Heart right ventricle (tissue), 16 donors: ENCODE measurements at regions not wholly inside any gene's neighbourhood (a gene's known extent, or its start where the extent isn't known, plus 50 kb on each side); places are given as distances from the start of the nearest gene placed in this dataset.

Experiments used
- ATAC-seq, 8 donors: fragments of 200-7000 bp; cut with Tn5 transposase; one replicate each; pipeline ENCODE4 v1.9.1; 2020; ENCODE audit warnings: mild to moderate bottlenecking in 8 of 8, moderate library complexity in 8 of 8, moderate number of reproducible peaks in 1 of 8
- DNase-seq, 2 donors: peaks; one replicate each; pipeline ENCODE4 v3.0.0-alpha.2; 2020
- H3K27ac ChIP-seq, 10 donors: fragments of 200-600 bp; sonication (generic) in 2 of 10; one replicate each; pipeline versions ENCODE4 v1.5.0 to v1.8.0; 2020 to 2022; ENCODE audit warnings: mild to moderate bottlenecking in 3 of 10
- H3K27me3 ChIP-seq, 7 donors: fragments of 200-600 bp; one replicate each; pipeline ENCODE4 v1.8.0; 2021 to 2022; ENCODE audit warnings: mild to moderate bottlenecking in 2 of 7
- H3K36me3 ChIP-seq, 9 donors: fragments of 200-600 bp; sonication (generic) in 1 of 9; one replicate each; pipeline versions ENCODE4 v1.5.0 to v1.8.0; 2020 to 2022; ENCODE audit warnings: mild to moderate bottlenecking in 2 of 9
- H3K4me1 ChIP-seq, 9 donors: fragments of 200-600 bp; sonication (generic) in 1 of 9; one replicate each; pipeline versions ENCODE4 v1.5.0 to v1.8.0; 2020 to 2022; ENCODE audit warnings: mild to moderate bottlenecking in 4 of 9
- H3K4me3 ChIP-seq, 10 donors: fragments of 200-600 bp; sonication (generic) in 2 of 10; one replicate each; pipeline versions ENCODE4 v1.5.0 to v1.8.0; 2020 to 2022; ENCODE audit warnings: mild to moderate bottlenecking in 7 of 10, moderate library complexity in 2 of 10
- H3K9me3 ChIP-seq, 11 donors: fragments of 200-600 bp in 10 of 11; sonication (generic) in 2 of 11; one replicate each; pipeline versions ENCODE4 v1.5.0 to v1.8.0; 2013 to 2022; ENCODE audit warnings: mild to moderate bottlenecking in 2 of 11, control low read depth in 1 of 11, moderate library complexity in 1 of 11
- CTCF ChIP-seq, 9 donors: fragments of 200-600 bp; sonication (generic) in 2 of 9; IDR thresholded peaks; one replicate each; pipeline versions ENCODE4 v1.5.0 to v1.8.0; 2021 to 2022; ENCODE audit warnings: antibody characterized with exemption in 9 of 9, mild to moderate bottlenecking in 5 of 9, moderate library complexity in 1 of 9
- WGBS, 2 donors: extraction: QIAGEN DNeasy Blood & Tissue Kit; methylation state at CpG; one replicate each; pipeline ENCODE4 v1.1.7; 2013; ENCODE audit warnings: inconsistent platforms in 1 of 2; 5-methylcytosine and 5-hydroxymethylcytosine counted together
- intact Hi-C, 10 donors: fragments of 100-400 bp; cut with DNase I; formaldehyde crosslinking; loops; one replicate each; pipeline versions ENCODE4 v1.11.1 to v1.14.2; 2022
- donor health status: Arrhythmogenic right ventricular cardiomyopathy.
- donor health status: ischemic (EF 13 %, LVEDD 7.1; RV severe dilation, severe dysfunction).
- donor health status: healthy with polysubstance abuse.
- donor health status: DM: no; HTN: yes; CAD: no.
- donor health status: DM: no; HTN: no; CAD: no.
- donor health status: ischemic (EF 25% LVEDD 6.9; RV normal size, moderate dysfunction).
- donor health status: ischemic (EF 25% LVEDD 5.7; RV mildly dilated, moderate dysfunction).
- donor health status: healthy.
- donor health status: DM: yes; HTN: yes; CAD: no.
- donor health status: Ischemic cardiomyopathy.
- donor health status: ischemic (EF 35%, LVEDD 5.7; RV mildly dilated, moderate dysfunction).
- donor health status: nonischemic (EF 11% LVEDD 7.7; RV severe dilation, severe dysfunction).
- donor health status: DM: yes; HTN: yes; CAD: no.
- donor health status: PGD.
- donor health status: ischemic (EF 29% LVEDD 5.4; RV normal size, mild dysfunction).
- donor health status: nonischemic (EF 23%, LVEDD 6.1; RV moderate dilation, normal function).

GRCh38 chr14:105938055-105938863 is 411.9 kb downstream of the TMEM121 start:
- H3K4me3 ChIP-seq = no peak overlapping the region
- H3K36me3 ChIP-seq = no peaks in the 10 kb centered on the region
- 78 to 85% methylated on average over 17 of the region's 17 CpGs for WGBS, 2 donors
- intact Hi-C loops = no loop called here
- H3K4me1 ChIP-seq = no peaks in the 10 kb centered on the region
- H3K27ac ChIP-seq = no peak overlapping the region
- DNase-seq (no peak), ATAC-seq (no peak)
- H3K27me3 ChIP-seq = peaks cover 0 to 16% (median 5%) of the 10 kb centered on the region in 7 donors
- TF ChIP-seq CTCF (IDR thresholded peaks at IDR 0.05) = no peak
- peaks cover 0 to 70% (median 29%) of the 10 kb centered on the region in 11 donors for H3K9me3 ChIP-seq

GRCh38 chr14:105938959-105939358 is 412.6 kb downstream of the TMEM121 start:
- Histone ChIP-seq H3K4me3 (no peak overlapping the region), H3K36me3 (no peaks in the 10 kb centered on the region), H3K4me1 (no peaks in the 10 kb centered on the region), H3K9me3 (peaks cover 0 to 69% (median 29%) of the 10 kb centered on the region in 11 donors), H3K27ac (no peak overlapping the region), H3K27me3 (peaks cover 0 to 19% (median 4%) of the 10 kb centered on the region in 7 donors)
- DNase-seq (no peak), ATAC-seq (no peak)
- WGBS, 2 donors = 9 to 18% methylated on average over 1 of the region's 1 CpG
- intact Hi-C loops = no loop called here
- no peak for TF ChIP-seq CTCF (IDR thresholded peaks at IDR 0.05)

GRCh38 chr14:105939810-105940508 is 413.6 kb downstream of the TMEM121 start:
- H3K27ac ChIP-seq = no peak overlapping the region
- no peak for TF ChIP-seq CTCF (IDR thresholded peaks at IDR 0.05)
- intact Hi-C loops = loop anchor here in 6 of 10 donors (5.0 to 10.0 kb wide), 4 partner anchors 245 to 385 kb away; no protein-coding TSS in a partner anchor
- H3K27me3 ChIP-seq = peaks cover 0 to 24% (median 0%) of the 10 kb centered on the region in 7 donors
- DNase-seq (no peak), ATAC-seq (no peak)
- H3K4me1 ChIP-seq = peaks cover 0 to 3% (median 0%) of the 10 kb centered on the region in 9 donors
- no peaks in the 10 kb centered on the region for H3K36me3 ChIP-seq
- peaks cover 0 to 59% (median 22%) of the 10 kb centered on the region in 11 donors for H3K9me3 ChIP-seq
- WGBS, 2 donors = 66 to 69% methylated on average over 12 of the region's 12 CpGs
- H3K4me3 ChIP-seq = no peak overlapping the region

- DNase-seq (no peak), ATAC-seq (no peak)
- WGBS, 2 donors = 66 to 78% methylated on average over 9 of the region's 9 CpGs
- Histone ChIP-seq H3K27ac (no peak overlapping the region), H3K36me3 (no peaks in the 10 kb centered on the region), H3K9me3 (peaks cover 0 to 52% (median 19%) of the 10 kb centered on the region in 11 donors), H3K27me3 (peaks cover 0 to 31% (median 0%) of the 10 kb centered on the region in 7 donors), H3K4me1 (peaks cover 0 to 3% (median 0%) of the 10 kb centered on the region in 9 donors), H3K4me3 (no peak overlapping the region)
- intact Hi-C loops = loop anchor here in 6 of 10 donors (5.0 to 10.0 kb wide), 4 partner anchors 246 to 386 kb away; no protein-coding TSS in a partner anchor
- no peak for TF ChIP-seq CTCF (IDR thresholded peaks at IDR 0.05)
Observed at GRCh38 chr14:105940534-105941225, 414.3 kb downstream of the TMEM121 start.
